Activated T-cell treated with anti-CD3 and anti-CD28 coated beads for 48 hours (primary cell): ENCODE measurements at regions not wholly inside any gene's neighbourhood (a gene's known extent, or its start where the extent isn't known, plus 50 kb on each side); places are given as distances from the start of the nearest gene placed in this dataset.

Source experiments
- DNase-seq: peaks from one replicate; pipeline ENCODE4 v3.0.0-alpha.2; 2020; ENCODE audit warnings: low read depth

- DNase-seq, result no peak
Measured at GRCh38 chr1:30360281-30360680, 363.1 kb downstream of the MATN1 start.

GRCh38 chr1:30359539-30360220 is 363.7 kb downstream of the MATN1 start:
- no peak for DNase-seq

DNA sequence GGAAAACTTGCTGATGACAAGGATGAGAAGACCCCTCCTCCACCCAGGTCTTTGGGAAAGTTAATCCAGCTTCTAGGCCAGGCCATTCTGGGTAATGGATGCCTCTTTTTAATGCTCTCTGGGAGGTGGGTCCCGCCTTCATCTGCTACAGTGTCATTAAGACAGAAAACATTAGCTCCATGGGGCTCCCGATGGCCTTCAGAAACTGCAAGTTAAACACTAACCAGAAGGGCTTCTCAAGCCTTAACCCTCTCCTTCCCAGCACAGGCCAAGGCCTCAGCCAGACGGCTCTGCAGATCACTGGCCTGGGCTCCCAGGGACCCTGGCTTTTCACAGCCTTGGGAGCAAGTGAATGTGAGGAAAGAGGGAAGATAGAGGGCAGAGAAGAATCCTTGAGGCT is 364.9 kb downstream of the MATN1 start:
- no peak for DNase-seq

GRCh38 chr1:30356839-30357238 is 366.5 kb downstream of the MATN1 start:
- DNase-seq, result no peak

GRCh38 chr1:30354410-30354809 is 369.0 kb downstream of the MATN1 start:
- no peak for DNase-seq

DNA sequence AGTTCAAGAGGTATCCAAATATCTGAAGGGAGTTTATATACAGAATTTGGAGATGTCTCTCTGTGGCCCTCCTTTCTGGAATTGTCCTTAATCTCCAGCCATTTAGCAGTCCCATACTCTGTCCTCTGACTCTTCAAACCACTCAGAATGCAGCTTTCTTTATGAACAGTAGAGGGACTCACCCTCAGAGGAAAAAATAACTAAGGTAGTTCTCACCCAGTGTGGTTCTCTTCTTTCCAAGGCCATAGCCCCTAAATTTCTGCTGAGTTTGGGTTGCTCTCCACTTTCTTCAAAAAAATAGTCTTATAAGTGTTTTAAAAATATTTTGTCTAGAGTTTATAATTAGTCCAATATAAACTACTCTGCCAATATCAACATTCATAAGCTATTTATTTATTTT is 369.7 kb downstream of the MATN1 start:
- no peak for DNase-seq

DNA sequence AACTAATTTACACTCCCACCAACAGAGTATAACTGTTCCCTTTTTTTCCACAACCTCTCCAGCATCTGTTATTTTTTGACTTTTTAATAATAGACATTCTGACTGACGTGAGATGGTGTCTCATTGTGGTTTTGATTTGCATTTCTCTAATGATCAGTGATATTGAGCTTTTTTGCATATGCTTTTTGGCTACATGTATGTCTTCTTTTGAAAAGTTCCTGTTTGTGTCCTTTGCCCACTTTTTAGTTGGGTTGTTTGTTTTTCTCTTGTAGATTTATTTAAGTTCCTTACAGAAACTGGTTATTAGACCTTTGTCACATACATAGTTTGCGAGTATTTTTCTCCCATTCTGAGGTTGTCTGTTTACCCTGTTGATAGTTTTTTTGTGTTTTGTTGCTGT is 375.2 kb downstream of the MATN1 start:
- no peak for DNase-seq

DNA sequence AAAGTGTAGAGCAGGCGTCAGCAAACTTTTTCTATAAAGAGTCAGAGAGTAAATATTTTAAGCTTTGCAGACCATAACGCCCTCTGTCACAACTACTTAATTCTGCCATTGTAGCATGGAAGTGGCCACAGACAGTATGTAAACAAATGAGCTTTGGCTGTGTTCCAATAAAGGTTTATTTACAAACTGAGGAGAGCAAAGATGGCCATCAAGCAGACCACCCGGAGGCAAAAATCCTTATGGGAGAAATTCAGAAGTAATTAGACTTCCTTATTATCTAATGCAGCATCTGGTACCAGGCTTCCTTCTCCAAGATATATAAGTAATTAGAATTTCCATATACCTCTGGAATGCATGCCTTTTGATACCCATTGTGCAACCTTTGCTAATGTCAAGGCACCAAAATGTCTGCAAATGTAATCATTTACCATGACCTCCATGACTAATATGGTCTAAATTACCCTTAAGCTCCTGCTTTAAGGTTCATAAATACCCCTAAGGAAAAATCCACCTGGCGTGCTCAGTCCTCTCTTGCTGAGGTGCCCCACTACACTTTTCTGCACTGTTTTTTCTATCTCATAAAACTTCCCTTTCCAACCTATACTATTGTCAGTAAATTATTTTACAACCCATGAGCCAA is 377.8 kb downstream of the MATN1 start:
- DNase-seq, result no peak

DNA sequence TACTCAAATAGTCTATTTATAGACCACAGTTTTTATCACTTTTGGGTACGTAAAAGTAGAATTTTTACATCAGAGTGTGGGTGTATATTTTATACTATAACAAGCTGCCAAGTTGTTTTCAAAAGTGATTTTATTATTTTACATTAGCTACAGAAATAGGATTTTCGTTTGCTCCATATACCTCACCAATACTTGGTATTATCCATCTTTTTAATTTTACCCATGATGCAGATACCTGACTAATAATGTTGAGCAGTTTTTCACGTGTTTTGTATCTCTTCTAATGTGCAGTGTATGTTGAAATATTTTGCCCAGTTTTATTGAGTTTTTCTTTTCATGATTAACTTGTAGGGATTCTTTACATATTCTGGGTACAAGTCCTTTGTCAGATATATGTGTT is 379.8 kb downstream of the MATN1 start:
- DNase-seq, result no peak

DNA sequence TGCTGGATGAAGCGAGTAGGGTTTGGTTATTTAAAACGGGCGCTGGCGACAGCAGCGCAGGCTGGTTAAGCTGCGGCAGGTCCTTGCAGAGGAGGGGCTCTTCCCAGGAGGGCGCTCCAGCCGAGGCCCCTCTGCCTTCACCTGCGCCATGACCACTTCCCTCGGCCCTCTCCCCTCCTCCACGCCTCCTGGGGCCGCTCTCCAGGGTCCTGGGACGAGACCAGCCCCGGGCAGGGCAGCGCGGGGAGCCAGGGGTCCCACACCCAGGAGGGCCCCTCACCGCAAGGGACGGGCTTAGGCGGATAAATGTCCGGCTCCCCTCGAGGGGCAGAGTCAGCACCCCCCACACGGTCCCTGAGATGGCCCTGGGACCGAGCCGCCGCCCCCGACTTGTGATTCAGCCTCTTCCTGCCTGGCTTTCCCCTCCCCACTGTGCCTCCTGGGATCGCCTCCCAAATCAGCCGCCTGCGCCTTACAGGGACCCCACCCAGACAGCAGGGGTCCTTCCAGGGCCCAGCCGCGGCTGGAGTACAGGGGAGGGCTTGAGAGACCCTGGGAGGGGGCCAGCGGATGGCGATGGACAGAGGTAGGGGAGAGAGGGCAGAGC is 380.7 kb downstream of the MATN1 start:
- no peak for DNase-seq

GRCh38 chr1:30340934-30341333 is 382.5 kb downstream of the MATN1 start:
- no peak for DNase-seq

- no peak for DNase-seq
Measured at GRCh38 chr1:30339866-30340265, 383.5 kb downstream of the MATN1 start.

DNA sequence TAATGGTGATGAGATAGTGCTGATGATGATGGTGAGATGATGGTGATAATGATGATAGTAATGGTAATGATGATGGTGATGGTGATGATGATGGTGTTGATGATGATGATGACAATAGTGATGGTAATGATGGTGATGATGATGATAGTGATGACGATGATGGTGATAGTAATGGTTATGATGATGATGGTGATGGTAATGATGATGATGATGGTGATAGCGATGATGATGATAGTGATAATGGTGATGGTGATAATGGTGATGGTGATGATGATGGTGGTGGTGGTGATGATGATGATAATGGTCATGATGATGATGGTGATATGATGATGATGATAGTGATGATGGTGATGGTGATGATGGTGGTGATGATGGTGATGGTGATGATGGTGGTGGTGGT is 384.6 kb downstream of the MATN1 start:
- DNase-seq, result no peak

- no peak for DNase-seq
Measured at GRCh38 chr1:30337324-30337620, 386.1 kb downstream of the MATN1 start.

DNA sequence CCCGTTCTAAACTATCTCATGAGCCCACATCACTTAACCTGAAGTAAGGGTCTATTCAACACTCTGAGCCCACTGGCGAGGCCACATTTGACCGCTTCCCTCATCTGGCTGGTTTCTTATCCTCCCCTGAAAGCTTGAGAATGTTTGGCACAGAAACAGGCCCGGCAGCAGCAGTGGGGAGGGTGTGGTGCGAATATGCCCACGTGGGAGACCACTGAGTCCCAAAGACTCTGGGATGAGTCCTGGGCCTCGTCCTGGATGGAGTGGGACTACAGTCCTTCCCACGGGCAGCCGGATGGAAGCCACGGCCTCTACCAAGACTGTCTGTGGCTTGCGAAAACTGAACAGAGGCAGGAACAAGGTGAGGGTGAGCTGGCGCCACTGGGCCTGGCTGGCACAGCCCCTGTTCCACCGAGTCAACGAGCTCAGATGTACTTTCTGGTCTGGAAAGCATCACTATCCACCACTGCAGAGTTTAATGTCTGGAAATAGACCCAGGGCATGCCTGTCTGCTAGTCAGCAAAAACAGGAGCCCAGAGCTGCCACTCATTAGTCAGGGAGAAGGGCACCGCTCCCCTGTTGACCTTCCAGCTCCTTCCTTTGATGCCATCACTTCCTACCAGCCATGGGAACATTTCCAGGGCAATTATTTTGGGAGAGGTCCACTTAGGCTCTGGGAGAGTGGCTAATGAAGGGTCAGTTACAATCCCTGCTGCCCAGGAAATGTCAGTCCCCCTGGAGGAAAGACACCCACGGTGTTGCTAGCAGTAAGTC is 386.6 kb downstream of the MATN1 start:
- no peak for DNase-seq

- DNase-seq, result no peak
Measured at GRCh38 chr1:30335997-30336390, 387.4 kb downstream of the MATN1 start.

DNA sequence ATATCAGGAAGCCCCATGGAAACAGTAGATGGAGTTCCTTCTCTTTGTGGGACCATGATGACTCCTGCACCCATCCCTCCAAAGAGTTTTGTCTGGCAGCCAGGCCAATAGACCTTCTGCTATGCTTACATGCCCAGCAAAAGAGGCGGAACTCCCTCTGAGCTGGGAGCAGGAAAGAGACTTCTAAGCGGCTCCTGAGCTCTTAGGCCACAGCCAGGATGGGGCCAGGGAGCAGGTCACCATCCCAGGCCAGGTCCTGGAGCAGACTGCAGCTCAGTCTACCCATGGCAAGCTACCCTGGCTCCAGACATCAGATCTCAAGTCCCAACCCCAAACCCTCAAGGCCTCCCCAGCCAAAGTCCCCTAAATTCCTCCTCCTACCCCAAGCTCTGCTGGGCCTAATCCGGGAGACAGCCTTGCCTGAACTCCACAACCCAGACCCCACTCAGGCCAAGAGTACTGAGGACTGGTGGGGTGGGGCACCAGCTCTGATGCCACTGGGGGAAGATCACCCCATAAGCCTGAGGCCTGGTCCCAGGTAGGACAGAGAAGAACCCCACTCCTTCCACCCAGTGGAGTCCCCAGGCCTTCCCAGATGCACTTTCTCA is 387.9 kb downstream of the MATN1 start:
- DNase-seq, result no peak

DNA sequence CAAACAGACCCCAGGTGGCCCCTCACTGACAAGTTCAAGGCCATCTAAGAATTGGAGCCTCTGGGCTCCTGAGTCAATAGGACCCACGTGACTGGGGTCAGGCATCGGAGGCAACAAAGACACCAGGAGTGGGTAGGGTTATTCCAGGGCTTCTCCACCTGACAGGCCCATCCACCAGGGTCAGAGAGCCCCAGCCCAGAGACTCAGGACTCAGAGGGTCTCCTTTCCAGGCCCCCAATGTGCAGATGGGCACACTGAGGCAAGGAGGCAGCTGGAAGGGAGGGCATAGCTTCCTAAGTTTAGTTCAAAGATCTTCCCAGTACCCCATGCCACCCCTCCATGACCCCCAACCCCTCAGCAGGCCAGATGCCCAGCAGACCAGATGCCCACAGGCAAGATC is 388.6 kb downstream of the MATN1 start:
- no peak for DNase-seq

- no peak for DNase-seq
Measured at GRCh38 chr1:30332116-30333094, 391.0 kb downstream of the MATN1 start.

- no peak for DNase-seq
Measured at GRCh38 chr1:30331415-30332065, 391.8 kb downstream of the MATN1 start.

DNA sequence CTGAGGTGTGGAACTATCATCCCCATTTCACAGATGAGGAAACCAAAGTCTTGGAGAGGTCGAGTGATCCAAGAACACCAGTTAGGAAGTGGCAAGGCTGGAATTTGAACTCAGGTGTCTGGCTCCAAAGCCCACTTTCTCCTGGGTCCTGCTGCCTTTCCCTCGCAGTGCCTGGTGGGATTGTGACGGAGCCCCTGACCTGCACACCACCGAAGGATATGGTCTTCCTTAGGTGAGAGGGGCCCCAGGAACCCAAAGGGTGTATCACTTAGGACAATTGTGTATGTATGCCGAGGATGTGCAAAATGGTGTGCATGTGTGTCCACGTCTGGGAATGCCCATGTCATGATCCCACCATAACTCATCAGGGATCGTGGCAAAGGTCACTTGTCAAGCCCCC is 392.7 kb downstream of the MATN1 start:
- no peak for DNase-seq
